ENCODE measurements at regions not wholly inside any gene's neighbourhood (a gene's known extent, or its start where the extent isn't known, plus 50 kb on each side); places are given as distances from the start of the nearest gene placed in this dataset.

DNA sequence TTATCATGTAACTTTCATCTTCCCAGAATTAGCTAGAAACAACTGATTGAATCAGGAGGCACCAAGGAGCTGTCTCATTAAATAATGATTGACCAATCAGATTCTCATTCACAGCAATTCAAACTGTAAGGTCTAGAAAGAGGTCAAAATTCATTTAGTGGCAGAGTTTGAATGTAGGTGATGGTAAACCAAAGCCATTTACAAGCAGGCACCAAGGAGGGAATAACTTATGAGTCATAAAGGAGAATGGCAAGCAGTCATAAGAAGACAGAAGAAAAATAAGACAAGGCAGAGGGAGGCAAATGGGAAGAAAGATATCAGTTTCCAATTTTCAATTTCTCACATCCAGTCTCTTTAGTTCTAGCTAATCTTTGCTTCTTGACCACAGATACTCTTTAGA lies 52.9 kb upstream of the DEFB112 start:
- FAIRE-seq (no peak), DNase-seq (ENCODE audit: low spot score) (no peak)

DNA sequence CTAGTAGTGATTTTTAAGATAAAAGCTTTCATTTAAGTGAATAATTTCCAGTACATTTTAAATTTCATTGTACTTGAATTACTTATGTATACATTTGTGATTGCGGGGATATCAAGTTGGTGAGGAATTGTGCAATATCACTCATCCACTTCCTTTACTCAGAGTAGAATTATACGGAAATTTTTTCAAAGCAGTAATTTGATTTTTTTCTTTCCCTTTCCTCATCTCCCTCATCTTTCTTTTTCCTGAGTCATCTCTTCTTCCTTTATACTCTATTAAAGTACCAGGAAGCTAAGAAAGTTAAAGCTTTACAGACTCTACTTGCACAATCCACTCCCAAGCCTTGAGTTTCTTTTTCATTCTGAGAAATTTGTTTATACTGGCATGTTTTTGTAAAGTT lies 60.9 kb upstream of the DEFB112 start:
- DNase-seq (ENCODE audit: low spot score) (no peak), FAIRE-seq (no peak)

DNA sequence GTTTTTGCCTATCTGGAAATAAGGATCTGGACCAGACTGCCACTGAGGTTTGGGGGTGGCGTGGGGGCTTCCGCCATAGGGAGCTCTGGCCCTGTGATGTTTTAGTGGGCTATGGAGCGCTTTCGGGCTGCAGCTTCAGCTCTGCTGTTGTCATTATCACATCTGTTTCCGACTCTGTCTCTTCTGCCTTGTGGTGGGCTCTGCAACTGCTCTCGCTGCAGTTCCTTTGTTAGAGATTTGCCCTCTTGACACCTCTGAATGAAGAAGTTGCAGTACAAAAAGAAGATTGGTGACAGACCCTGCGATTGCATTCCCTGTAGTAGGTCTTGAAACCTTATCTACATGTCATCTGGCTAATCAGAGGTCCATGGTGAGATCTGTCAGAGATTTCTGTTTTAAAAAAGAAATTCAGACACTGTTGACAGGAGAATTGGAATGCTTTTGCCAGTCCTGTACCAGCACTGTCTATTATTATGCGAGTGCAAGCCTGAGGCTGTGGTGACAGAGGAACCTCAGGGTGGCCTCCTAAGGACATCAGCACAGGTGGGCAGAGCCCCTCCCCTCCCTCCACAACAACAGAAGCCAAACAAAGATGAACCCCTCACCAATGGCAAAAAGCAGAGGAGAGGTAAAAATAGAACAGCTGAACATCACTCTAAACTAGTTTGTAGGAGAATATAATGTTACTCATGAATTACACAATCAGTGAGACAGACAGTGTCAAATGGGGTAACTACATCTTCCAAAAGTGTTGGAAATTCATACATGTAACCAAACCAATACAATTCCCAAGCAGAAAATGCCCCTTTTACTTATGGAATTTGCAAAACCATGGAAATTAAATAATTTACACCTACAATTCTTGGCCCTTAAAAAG lies 63.5 kb upstream of the DEFB112 start:
- DNase-seq (ENCODE audit: low spot score) (no peak), FAIRE-seq (no peak)

DNA sequence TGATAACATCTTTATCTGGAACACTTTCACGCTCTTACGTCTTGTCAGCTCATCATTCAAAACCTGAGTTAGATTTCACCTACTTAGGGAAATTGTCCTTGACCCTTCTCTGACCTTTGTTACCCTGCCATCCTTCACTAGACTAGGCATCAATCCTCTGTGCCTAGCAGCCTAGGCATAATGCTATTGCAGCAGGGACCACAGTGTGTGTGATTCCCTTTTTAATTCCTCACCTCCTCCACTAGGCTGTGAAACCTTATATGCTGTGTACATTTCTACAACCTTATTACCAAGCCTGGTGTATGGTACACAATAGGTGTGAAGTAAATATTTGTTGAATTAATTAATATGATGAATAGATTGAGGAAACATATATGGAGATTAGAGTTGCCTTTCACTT lies 66.7 kb upstream of the DEFB112 start:
- no peak for DNase-seq (ENCODE audit: low spot score)
- FAIRE-seq: no peak

DNA sequence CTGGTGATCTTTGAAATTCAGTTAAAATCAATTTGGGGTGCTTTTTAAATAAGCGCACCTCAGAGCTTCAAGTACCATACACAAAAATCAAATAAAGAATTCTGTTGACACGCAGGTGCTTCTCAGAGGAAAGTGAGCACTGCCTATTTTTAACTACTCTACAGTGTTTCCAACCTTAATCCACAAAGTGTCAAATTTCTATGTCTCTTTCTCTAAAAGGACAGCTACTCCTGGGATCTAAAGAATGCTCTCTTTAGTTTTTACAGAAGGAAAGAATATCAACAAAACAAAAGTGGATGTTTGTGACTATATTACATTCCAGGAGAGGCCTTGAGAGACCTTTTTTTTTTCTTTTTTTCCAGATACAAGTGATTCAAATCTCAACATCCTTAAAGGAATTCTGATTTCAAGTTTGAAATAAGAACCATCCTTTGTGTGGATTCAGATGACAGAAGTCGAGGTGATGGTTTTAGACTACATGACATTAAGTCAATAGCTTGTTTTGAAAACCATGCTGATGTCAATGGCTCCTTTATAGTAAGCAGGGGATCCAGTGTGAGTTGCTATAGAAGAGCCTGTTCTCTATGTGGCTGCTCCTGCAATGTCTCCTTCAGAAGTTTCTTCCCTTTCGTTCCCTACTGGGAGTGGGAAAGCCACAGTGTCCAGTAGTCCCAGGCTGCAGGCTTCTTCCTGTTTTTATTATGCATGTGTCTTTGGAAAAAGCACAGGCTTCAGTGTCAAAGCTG lies 67.2 kb upstream of the DEFB112 start:
- DNase-seq (ENCODE audit: low spot score) (no peak), FAIRE-seq (no peak)

DNA sequence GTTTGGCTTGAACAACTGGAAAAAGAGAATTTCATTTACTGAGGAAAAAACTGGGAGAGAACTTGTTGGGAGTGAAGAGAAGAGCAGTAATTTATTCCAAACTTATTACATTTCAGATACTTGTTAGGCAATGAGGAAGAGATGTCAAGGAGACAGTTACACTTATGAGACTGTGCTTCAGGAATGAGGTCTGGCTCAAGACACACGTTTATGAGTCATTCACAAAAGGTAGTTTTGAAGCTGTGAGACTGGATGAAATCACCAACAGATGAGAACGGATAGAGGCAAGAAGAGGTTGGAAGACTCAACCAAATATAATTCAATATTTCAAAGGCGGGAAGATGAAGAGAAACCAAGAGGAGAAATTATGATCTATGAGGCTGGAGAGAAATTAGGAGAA lies 70.6 kb upstream of the DEFB112 start:
- FAIRE-seq (peak; percentile 32), DNase-seq (ENCODE audit: low spot score) (peak; percentile 40)

DNA sequence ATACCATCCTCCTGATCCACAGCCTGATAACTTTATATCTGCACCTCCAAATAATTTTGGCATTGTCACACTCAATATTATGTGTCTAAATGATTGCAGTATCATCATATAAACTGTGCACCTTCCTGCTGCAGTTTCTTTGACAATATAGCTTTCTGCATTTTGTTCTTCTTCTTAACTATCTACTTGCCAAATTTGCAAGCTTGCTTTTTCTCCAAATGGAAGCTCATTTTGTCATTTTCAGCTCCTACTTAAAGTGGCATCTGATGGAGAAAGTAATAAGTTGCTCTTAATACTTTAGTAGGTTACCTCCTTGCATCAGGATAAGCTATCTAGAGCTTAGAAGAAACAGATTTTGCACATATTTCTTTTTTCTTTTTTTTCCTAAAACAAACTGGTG lies 74.0 kb upstream of the DEFB112 start:
- FAIRE-seq: no peak
- no peak for DNase-seq (ENCODE audit: low spot score)

DNA sequence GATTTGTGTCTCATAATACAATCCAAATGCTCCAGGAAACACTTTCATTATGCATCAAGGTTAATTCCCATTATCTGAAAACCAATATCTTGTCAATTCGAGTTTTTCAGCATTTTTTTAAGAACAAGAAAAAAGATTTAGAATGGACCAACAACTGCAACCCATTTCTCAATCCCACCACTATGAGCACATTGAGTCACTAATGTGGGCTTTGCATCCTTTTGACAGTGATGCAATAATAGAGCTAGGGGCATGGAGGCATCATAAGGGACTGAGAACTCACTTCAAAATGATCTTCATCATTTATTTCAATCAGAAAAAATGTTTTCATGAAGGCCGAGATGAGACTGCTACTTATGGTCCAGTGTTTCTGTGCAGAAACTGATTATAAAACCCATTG lies 74.8 kb upstream of the DEFB112 start:
- DNase-seq (ENCODE audit: low spot score): no peak

DNA sequence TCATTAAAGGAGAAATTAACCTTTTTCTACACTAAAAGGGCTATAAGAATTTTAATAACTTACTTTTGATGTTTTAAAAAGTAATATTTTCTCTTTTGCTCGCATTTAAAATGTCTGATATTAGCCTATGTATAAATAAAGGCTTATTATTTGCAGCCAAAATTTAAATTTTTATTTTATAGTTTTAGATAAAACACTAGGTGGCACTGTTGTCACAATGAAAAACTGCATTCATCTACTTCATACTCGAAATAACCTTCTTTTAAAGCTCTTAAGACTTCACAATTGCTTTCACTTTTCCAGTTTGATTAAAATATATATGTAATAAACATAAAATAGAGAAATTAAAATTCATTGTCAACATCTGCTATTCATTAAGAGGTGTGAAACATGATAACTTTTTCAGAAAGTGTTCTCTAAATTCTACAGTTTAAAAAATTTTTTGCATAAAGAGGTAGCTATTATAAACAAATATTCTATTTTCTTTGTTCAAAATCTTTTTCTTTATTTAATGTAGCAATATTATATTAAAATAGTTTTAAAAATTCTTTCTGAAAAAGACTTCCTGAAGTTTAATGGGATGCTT lies 78.8 kb upstream of the DEFB112 start:
- DNase-seq (ENCODE audit: low spot score): no peak
- FAIRE-seq: no peak

More for the DNA sequence above, 74.8 kb upstream of the DEFB112 start:
- no peak for FAIRE-seq

DNA sequence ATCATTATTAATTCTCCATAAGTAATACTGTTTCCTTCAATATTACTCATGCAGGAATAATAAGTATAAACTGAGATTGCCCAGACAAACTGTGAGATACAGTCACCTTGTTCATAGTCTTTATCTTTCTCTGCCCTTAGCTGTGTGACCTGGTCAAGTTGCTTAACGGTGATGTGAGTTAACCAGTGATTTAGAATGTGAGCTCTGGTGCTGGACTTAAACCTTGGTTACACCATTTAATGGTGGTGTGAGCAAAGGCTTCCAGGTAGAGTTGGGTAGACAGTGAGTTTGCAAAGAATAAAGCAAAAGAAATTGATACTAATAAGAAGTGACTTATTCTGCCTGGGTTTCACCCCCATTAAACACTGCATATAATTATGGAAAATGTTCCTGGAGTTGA lies 86.2 kb upstream of the DEFB112 start:
- no peak for DNase-seq (ENCODE audit: low spot score)
- FAIRE-seq: no peak

DNA sequence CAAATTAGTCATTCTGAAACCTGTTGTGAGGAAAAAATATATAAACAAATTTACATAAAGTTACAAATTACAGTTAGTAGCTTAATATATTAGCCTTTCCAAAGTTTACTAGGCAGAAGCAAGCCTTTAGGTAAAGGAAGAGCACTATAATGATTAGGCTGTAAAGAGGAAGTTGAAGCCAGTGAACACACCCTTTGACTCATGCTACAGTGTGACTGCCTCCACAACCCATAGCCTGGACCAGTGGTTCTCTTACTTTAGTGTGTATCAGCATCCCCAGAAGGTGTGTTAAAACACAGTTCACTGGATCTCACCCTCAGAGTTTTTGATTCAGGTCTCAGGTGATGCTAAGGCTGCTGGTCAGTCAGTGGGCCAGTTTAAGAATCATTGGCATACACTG lies 91.4 kb upstream of the DEFB112 start:
- DNase-seq (ENCODE audit: low spot score) (no peak), FAIRE-seq (no peak)

DNA sequence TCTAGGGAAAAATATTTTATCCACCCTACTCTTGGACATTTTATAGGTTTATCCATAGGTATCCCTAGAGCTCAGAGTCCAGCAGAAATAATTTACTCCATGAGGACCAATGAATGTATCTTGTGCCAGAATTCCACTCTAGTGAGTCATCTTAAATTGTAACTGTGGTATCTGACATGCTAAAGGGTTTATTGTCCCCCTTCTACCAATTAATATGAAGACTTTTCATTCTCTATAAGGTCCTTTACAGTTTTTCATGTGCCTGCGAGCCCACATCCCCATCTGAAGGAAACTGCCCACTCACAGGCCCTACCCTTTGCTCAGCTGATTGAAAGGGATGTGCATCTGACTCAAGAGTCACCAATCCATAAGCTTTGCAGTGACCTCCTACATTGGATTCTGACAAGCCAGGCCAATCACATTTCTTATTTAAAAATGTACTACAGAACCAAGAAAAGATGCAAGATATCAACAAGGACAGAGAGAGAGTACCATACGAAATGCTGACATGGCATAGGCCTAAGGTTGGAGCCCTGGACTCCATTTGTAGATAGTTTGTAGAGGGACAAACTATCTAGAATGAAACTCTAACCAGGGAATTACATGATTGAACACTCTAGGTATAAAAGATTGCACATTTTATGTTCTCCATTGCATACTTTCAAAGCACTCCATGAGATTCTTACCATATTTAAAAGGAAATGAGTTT lies 93.4 kb upstream of the DEFB112 start:
- DNase-seq (ENCODE audit: low spot score) (peak; percentile 23), FAIRE-seq (no peak)

DNA sequence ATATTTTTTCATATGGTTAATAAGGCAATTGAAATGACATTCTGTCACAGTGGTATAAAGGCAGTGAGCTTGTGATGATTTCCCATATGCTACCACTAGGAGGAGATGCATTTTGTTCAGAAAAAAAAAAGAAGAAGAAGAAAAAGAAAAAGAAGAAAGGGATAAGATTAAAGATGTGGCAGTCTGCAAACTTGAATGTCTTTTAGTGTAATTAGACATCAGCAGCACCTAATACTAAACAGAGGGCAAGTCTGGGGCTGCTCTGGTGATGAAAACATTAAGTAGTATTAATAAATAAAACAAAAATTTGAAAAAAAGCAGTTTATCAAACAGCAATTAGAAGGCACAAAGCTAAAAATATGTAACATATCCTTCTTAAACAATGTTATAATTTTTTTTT lies 95.4 kb upstream of the DEFB112 start:
- DNase-seq (ENCODE audit: low spot score) (peak; percentile 22), FAIRE-seq (no peak)

DNA sequence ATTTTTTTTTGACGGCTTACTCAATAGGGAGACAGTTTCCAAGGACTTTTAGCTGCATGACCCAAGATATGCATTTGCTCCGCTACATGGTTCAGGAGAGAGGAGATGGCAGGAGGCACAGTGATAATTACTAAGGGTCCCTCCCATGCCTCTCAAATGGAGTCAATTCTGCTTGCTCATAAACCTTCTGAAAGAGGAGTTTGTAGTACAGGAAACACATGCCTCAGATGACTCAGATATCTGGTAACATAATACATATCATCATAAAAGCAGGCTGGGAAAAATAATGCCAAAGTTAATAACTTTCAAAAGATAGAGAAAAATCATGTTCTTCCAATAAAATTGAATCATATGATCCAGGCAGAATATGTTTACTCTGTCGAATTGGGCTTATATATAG lies 97.6 kb upstream of the DEFB112 start:
- DNase-seq (ENCODE audit: low spot score) (peak; percentile 18), FAIRE-seq (no peak)

DNA sequence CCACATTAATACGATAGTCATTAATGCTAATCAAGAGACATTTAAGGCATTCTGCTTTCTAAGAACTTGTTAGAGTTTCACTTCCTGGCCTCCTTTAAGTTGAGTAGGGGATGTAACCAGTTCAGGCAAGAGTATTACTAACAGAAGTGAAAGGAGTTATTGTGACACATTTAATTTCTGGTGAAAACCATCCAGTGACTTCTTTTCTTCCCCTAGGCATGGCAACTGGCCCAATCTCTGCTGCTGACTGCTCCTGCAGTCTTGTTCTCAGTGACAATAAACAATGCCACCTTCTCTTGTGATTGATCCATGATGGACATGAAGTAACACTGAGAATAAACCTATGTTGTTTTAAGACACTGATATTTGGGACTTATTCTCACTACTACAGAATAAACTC lies 130.9 kb upstream of the DEFB112 start:
- FAIRE-seq (no peak), DNase-seq (ENCODE audit: low spot score) (no peak)

DNA sequence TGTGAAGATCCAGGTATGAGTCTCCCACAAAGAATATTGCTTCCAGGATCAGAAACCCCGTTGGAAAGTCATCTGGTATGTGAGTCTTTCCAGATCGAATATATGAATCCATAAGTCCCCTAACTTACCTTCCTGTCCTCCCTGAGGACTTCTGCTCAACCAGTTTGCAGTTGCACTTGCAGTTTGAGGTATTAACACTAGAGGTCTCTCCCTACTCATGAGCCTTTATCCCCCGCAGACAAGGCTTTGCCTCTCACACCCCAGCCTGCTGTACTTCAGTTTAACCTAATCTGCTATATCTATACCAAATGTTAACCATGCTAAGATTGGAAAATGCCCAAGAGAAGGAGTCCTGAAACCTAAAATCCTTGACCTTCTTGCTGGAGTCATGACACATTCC lies 135.3 kb upstream of the DEFB112 start:
- FAIRE-seq: no peak
- peak; percentile 19 for DNase-seq (ENCODE audit: low spot score)

DNA sequence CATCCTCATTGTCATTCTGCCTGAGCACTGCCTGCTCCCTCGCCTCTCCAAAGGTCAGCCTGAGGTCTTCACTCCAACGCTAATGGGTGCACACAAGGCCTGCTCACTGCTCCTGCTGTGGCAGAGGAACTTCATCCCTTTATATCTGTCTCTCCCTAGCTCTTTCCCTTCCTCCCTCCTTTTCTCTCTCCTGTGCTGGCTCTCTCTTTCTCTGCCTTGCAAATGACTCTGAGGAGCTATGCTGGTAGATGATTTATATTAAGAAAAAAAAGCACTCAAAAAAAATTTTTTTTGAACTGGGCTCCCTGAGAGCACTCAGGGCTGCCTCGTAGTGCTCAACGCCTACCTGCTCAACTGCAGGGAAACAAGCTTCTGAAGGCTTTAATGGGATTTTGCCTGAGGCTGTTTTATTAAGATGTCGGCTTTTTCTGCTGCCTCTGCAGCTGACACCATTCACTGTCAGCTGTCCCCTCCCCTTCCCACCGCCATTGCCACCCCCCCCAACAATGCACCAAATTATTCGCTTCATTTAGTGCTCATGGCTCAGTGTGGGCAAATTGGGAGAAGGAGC lies 137.7 kb upstream of the DEFB112 start:
- FAIRE-seq (no peak), DNase-seq (ENCODE audit: low spot score) (no peak)

DNA sequence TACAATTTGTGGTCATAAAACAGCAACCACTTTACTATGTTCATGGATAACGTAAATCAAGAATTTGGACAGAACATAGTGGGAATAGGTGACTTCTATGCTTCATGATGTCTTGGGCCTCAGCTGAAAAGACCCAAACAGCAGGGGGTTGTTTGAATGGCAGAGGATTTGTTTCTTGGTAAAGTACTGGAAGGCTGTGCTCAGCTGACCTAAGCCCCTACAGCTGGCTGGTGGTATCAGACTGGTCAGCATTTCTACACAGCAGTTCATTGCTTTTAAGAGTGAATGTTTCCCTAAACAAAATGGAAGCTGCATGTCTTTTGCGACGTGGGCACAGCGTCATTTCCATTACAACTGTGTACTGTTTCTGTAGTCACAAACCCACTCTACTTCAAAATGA lies 148.5 kb upstream of the DEFB112 start:
- FAIRE-seq: no peak
- DNase-seq (ENCODE audit: low spot score): no peak

DNA sequence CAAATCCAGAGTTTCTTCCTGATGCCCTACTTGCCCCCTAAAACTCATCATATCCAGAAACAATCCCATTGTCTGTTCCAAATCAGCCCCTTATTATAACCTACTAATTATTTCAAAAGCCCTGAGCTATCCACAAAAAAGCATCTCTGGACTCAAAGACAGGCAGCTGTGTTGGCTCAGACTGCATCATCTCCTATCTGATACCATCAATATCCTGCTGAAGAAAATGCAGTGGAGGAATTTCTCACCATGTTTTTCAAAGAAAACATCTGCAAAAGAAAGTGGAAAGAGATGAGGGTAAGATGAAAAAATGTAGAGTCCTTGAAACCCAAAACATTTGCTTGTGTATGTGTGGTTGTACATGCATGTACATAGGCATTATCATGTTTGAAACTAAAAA lies 153.0 kb upstream of the DEFB112 start:
- DNase-seq (ENCODE audit: low spot score) (no peak), FAIRE-seq (no peak)

DNA sequence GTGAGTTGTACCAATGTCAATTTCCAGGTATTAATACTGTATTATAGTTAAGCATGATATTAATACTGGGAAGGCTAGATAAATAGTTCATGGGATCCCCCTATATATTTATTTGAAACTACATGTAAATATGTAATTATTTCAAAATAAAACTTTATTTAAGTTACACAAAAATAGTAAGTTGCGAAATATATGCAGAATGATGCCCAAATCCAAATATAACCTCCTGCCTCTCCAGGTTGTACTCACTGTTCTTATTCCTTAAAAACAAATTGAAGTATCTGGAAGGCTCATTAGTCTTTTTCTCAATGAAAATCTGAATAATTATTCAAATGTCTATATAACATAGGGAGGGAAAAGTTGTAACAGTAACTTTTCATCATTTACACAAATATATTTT lies 161.9 kb upstream of the DEFB112 start:
- DNase-seq (ENCODE audit: low spot score) (no peak), FAIRE-seq (no peak)

DNA sequence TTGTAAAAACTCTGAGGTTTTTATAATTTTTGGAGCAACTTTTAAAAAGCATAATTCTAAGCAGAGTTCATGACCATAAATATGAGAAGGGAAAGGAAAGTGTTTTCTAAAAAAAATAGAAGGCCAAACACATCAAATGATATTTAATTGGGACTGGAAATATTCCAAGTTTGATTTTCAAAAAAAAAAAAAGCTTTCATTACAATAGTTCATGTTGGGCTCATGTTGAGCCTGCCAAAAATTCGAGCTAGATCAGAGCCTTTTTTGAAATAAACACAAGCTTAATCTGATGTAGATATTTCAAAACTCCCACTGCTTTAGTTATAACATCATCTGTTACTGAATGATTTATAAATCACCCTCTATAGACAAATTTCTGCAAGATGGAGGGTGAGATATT lies 163.4 kb upstream of the DEFB112 start:
- DNase-seq (ENCODE audit: low spot score): no peak
- FAIRE-seq: no peak

DNA sequence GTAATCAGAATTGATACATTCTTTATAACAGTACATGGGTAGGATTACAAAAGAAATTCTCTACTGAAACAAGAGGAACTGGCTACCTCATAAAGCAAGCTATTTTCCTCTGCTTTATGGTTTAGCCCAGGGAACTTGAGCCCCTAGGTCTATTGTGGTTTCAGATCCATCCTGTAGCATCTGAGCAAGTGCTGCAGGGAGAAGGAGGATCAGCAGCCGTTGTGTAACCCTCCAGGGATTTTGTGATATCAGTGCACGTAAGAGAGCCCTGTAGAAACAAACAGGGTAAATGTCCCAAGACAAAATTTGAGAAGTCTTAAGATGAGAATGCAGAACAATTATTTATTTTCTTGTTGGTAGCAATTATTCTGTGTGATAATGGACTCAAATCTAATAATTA lies 165.2 kb upstream of the DEFB112 start:
- DNase-seq (ENCODE audit: low spot score) (no peak), FAIRE-seq (no peak)

Data from urothelium cell line (cell line).